Kidney (tissue), 13 donors: ENCODE measurements at regions not wholly inside any gene's neighbourhood (a gene's known extent, or its start where the extent isn't known, plus 50 kb on each side); places are given as distances from the start of the nearest gene placed in this dataset.

Experiments used
- DNase-seq, 5 donors: peaks; one replicate each; pipeline ENCODE4 v3.0.0-alpha.2; 2013 to 2020
- FAIRE-seq: peaks from 2 replicates; lab custom pipeline; 2012; peaks lifted over from hg19 to GRCh38; lab: Jason Lieb, UNC
- H3K27ac ChIP-seq, 2 donors: one replicate each; pipeline ENCODE4 v1.7.0; 2013; ENCODE audit warnings: low read depth in 2 of 2, low read length in 2 of 2, inconsistent platforms in 1 of 2
- H3K27me3 ChIP-seq: one replicate; pipeline ENCODE4 v1.7.1; 2013; ENCODE audit warnings: low read length, inconsistent platforms; ENCODE audit not compliant: control insufficient read depth, insufficient read depth
- H3K36me3 ChIP-seq, 3 donors: one replicate each; pipeline versions ENCODE4 v1.7.0 to v1.7.1; 2013; ENCODE audit warnings: low read length in 3 of 3, control low read depth in 1 of 3, inconsistent platforms in 1 of 3; ENCODE audit not compliant: insufficient read depth in 3 of 3, control insufficient read depth in 2 of 3
- H3K4me1 ChIP-seq, 3 donors: one replicate each; pipeline versions ENCODE4 v1.7.0 to v1.7.1; 2013; ENCODE audit warnings: low read length in 3 of 3, inconsistent platforms in 1 of 3, low read depth in 1 of 3; ENCODE audit not compliant: control insufficient read depth in 2 of 3, insufficient read depth in 2 of 3
- H3K4me3 ChIP-seq, 3 donors: one replicate each; pipeline versions ENCODE4 v1.7.0 to v1.8.1; 2013; ENCODE audit warnings: low read length in 3 of 3, control low read depth in 1 of 3, inconsistent platforms in 1 of 3
- H3K9ac ChIP-seq, 3 donors: one replicate each; pipeline versions ENCODE4 v1.7.0 to v1.7.1; 2013; ENCODE audit warnings: low read length in 3 of 3, control low read depth in 1 of 3, inconsistent platforms in 1 of 3
- H3K9me3 ChIP-seq, 3 donors: one replicate each; pipeline versions ENCODE4 v1.7.0 to v1.7.1; 2013; ENCODE audit warnings: low read length in 3 of 3, control low read depth in 1 of 3, inconsistent platforms in 1 of 3; ENCODE audit not compliant: control insufficient read depth in 2 of 3, insufficient read depth in 1 of 3
- CTCF ChIP-seq: IDR thresholded peaks from 3 replicates; pipeline ENCODE4 v1.5.1; 2012; ENCODE audit warnings: mild to moderate bottlenecking, moderate library complexity, borderline replicate concordance; ENCODE audit not compliant: insufficient read depth; ENCODE audit errors: extremely low read depth
- intact Hi-C: fragments of 100-400 bp; cut with DNase I; formaldehyde crosslinking; loops from one replicate; pipeline ENCODE4 v1.11.1; 2022
- donor health status: control.
- donor health status: control.
- donor health status: control.
- donor health status: control.
- donor health status: control.
- donor health status: DM: yes; HTN: yes; CAD: no.
- donor health status: Normal renal cell carcinoma (clear cell type).

GRCh38 chr13:38528986-38529385 lies 157.9 kb upstream of the FREM2 start:
- FAIRE-seq (no peak), DNase-seq (peak in 1 of 5 donors; percentile 12)
- no peak overlapping the region for H3K27ac ChIP-seq
- intact Hi-C loops = no loop called here
- no peaks in the 10 kb centered on the region for H3K9me3 ChIP-seq
- H3K4me1 ChIP-seq = no peaks in the 10 kb centered on the region
- H3K27me3 ChIP-seq = no peaks in the 10 kb centered on the region
- H3K36me3 ChIP-seq = no peaks in the 10 kb centered on the region
- TF ChIP-seq CTCF = no peak
- no peak overlapping the region for H3K4me3 ChIP-seq
- H3K9ac ChIP-seq = no peak overlapping the region

GRCh38 chr13:38530492-38530891 lies 156.4 kb upstream of the FREM2 start:
- Histone ChIP-seq H3K36me3 (no peaks in the 10 kb centered on the region), H3K27me3 (no peaks in the 10 kb centered on the region), H3K27ac (no peak overlapping the region), H3K4me3 (no peak overlapping the region), H3K9ac (no peak overlapping the region), H3K4me1 (no peaks in the 10 kb centered on the region), H3K9me3 (no peaks in the 10 kb centered on the region)
- peak; percentile 28 for TF ChIP-seq CTCF
- intact Hi-C loops = no loop called here
- DNase-seq (peak in 2 of 5 donors; percentile 48 to 55), FAIRE-seq (peak; percentile 63)

- Histone ChIP-seq H3K4me1 (no peaks in the 10 kb centered on the region), H3K27ac (no peak overlapping the region), H3K36me3 (no peaks in the 10 kb centered on the region), H3K9me3 (no peaks in the 10 kb centered on the region), H3K27me3 (no peaks in the 10 kb centered on the region), H3K9ac (no peak overlapping the region), H3K4me3 (no peak overlapping the region)
- intact Hi-C loops = no loop called here
- no peak for TF ChIP-seq CTCF
- FAIRE-seq = no peak
- no peak for DNase-seq
These were observed 151.6 kb upstream of the FREM2 start for GRCh38 chr13:38535261-38535660.

- Histone ChIP-seq H3K27ac (no peak overlapping the region), H3K36me3 (no peaks in the 10 kb centered on the region), H3K4me1 (no peaks in the 10 kb centered on the region), H3K4me3 (no peak overlapping the region), H3K9ac (no peak overlapping the region), H3K9me3 (no peaks in the 10 kb centered on the region), H3K27me3 (no peaks in the 10 kb centered on the region)
- DNase-seq (no peak), FAIRE-seq (no peak)
- no peak for TF ChIP-seq CTCF
- intact Hi-C loops = no loop called here
These were observed 149.8 kb upstream of the FREM2 start for GRCh38 chr13:38537051-38537450.
